ENCODE measurements at regions not wholly inside any gene's neighbourhood (a gene's known extent, or its start where the extent isn't known, plus 50 kb on each side); places are given as distances from the start of the nearest gene placed in this dataset.

DNA sequence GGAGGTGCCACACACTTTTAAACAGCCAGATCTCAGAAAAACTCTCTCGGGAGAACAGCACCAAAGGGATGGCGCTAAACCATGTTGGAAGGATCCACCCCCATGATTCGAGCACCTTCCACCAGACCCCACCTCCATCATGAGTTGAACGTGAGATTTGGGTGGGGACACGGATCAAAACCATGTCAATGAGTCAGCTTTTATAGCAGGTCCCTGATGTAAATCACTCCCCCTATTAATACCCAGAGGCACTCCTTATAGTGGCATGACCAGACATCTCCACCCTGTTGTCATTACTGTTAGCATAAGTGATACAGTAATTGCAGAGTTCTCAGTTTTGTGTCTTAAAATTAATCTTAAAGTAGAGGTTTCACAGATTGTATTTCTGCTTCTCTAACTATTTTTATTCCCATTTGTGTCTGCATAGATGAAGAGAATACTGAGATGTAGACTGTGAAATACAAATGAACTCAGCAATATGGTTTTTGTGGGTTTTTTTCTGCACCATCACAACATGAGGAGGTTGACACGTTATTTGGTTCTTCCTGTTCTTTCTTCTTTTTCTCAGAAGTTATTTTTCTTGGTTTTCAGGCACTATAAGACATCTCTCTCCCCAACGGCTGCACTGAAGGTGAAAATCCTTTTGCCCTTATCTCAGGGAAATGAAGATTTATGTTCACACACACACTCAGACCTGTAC is 218.2 kb downstream of the ARL4C start:
- WGBS: 94% methylated on average over 7 of the region's 7 CpGs
- 0 out of 2 replicates have a peak, but pooled peaks cover 6% of the 10 kb centered on the region for H3K9me3 ChIP-seq (ENCODE audit: insufficient read depth, low read depth, low read length)
- no peak overlapping the region for H3K27ac ChIP-seq (ENCODE audit: low read depth, low read length)

GRCh38 chr2:234275515-234275914 is 221.4 kb downstream of the ARL4C start:
- no peaks in the 10 kb centered on the region for H3K4me1 ChIP-seq (ENCODE audit: insufficient read depth, low read length)
- H3K9ac ChIP-seq (ENCODE audit: low read depth, low read length): no peak overlapping the region
- no peak overlapping the region for H3K27ac ChIP-seq (ENCODE audit: low read depth, low read length)
- H3K36me3 ChIP-seq (ENCODE audit: insufficient read depth, low read length): no peaks in the 10 kb centered on the region
- no peaks in the 10 kb centered on the region for H3K27me3 ChIP-seq (ENCODE audit: insufficient read depth, low read length)
- H3K9me3 ChIP-seq (ENCODE audit: insufficient read depth, low read depth, low read length): 0 out of 2 replicates have a peak, but pooled peaks cover 6% of the 10 kb centered on the region
- WGBS: 76% methylated on average over 2 of the region's 2 CpGs
- H3K4me3 ChIP-seq (ENCODE audit: low read length): no peak overlapping the region

More for the DNA sequence above, 218.2 kb downstream of the ARL4C start:
- Histone ChIP-seq H3K27me3 (ENCODE audit: insufficient read depth, low read length) (no peaks in the 10 kb centered on the region), H3K4me1 (ENCODE audit: insufficient read depth, low read length) (no peaks in the 10 kb centered on the region), H3K36me3 (ENCODE audit: insufficient read depth, low read length) (no peaks in the 10 kb centered on the region), H3K4me3 (ENCODE audit: low read length) (no peak overlapping the region), H3K9ac (ENCODE audit: low read depth, low read length) (no peak overlapping the region)

GRCh38 chr2:234273887-234274584 is 222.8 kb downstream of the ARL4C start:
- Histone ChIP-seq H3K9ac (ENCODE audit: low read depth, low read length) (no peak overlapping the region), H3K4me3 (ENCODE audit: low read length) (no peak overlapping the region), H3K9me3 (ENCODE audit: insufficient read depth, low read depth, low read length) (0 out of 2 replicates have a peak, but pooled peaks cover 3% of the 10 kb centered on the region), H3K36me3 (ENCODE audit: insufficient read depth, low read length) (no peaks in the 10 kb centered on the region), H3K27me3 (ENCODE audit: insufficient read depth, low read length) (no peaks in the 10 kb centered on the region), H3K4me1 (ENCODE audit: insufficient read depth, low read length) (no peaks in the 10 kb centered on the region), H3K27ac (ENCODE audit: low read depth, low read length) (no peak overlapping the region)
- 91% methylated on average over 9 of the region's 9 CpGs for WGBS

- no peak overlapping the region for H3K9ac ChIP-seq (ENCODE audit: low read depth, low read length)
- H3K4me3 ChIP-seq (ENCODE audit: low read length): no peak overlapping the region
- no peaks in the 10 kb centered on the region for H3K4me1 ChIP-seq (ENCODE audit: insufficient read depth, low read length)
- 96% methylated on average over 5 of the region's 5 CpGs for WGBS
- H3K36me3 ChIP-seq (ENCODE audit: insufficient read depth, low read length): no peaks in the 10 kb centered on the region
- no peaks in the 10 kb centered on the region for H3K9me3 ChIP-seq (ENCODE audit: insufficient read depth, low read depth, low read length)
- H3K27me3 ChIP-seq (ENCODE audit: insufficient read depth, low read length): no peaks in the 10 kb centered on the region
- no peak overlapping the region for H3K27ac ChIP-seq (ENCODE audit: low read depth, low read length)
These were observed 221.8 kb downstream of the SPP2 start for GRCh38 chr2:234272069-234272850.

- Histone ChIP-seq H3K9ac (ENCODE audit: low read depth, low read length) (no peak overlapping the region), H3K4me1 (ENCODE audit: insufficient read depth, low read length) (no peaks in the 10 kb centered on the region), H3K36me3 (ENCODE audit: insufficient read depth, low read length) (no peaks in the 10 kb centered on the region), H3K4me3 (ENCODE audit: low read length) (no peak overlapping the region), H3K27ac (ENCODE audit: low read depth, low read length) (no peak overlapping the region), H3K9me3 (ENCODE audit: insufficient read depth, low read depth, low read length) (no peaks in the 10 kb centered on the region), H3K27me3 (ENCODE audit: insufficient read depth, low read length) (no peaks in the 10 kb centered on the region)
- WGBS: 87% methylated on average over 4 of the region's 4 CpGs
These were observed 220.8 kb downstream of the SPP2 start for GRCh38 chr2:234271338-234271737.

GRCh38 chr2:234269769-234270204 is 219.3 kb downstream of the SPP2 start:
- Histone ChIP-seq H3K27me3 (ENCODE audit: insufficient read depth, low read length) (no peaks in the 10 kb centered on the region), H3K9me3 (ENCODE audit: insufficient read depth, low read depth, low read length) (no peaks in the 10 kb centered on the region), H3K9ac (ENCODE audit: low read depth, low read length) (no peak overlapping the region), H3K4me1 (ENCODE audit: insufficient read depth, low read length) (no peaks in the 10 kb centered on the region), H3K27ac (ENCODE audit: low read depth, low read length) (no peak overlapping the region), H3K36me3 (ENCODE audit: insufficient read depth, low read length) (no peaks in the 10 kb centered on the region), H3K4me3 (ENCODE audit: low read length) (no peak overlapping the region)
- WGBS: 86% methylated on average over 2 of the region's 2 CpGs

DNA sequence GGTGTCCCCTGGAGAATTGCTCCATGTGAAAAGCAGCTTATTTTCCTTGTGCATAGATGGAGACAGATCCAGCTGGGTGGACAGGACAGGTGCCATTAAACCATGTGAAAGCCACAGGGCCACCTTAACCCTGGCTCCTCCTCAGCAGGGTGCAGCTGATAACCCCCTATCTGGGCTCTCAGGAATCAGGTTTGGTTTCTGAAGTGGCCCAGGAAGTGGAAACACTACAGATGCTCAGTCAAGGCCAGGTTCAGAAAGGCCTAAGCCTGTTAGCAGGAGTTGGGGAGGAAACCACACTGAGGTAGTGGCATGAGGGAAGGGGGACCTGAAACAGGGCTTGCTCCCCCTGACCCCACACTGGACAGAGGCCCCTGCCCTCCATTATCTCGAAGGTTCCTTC is 217.0 kb downstream of the SPP2 start:
- Histone ChIP-seq H3K4me1 (ENCODE audit: insufficient read depth, low read length) (no peaks in the 10 kb centered on the region), H3K9ac (ENCODE audit: low read depth, low read length) (no peak overlapping the region), H3K27ac (ENCODE audit: low read depth, low read length) (no peak overlapping the region), H3K27me3 (ENCODE audit: insufficient read depth, low read length) (no peaks in the 10 kb centered on the region), H3K4me3 (ENCODE audit: low read length) (no peak overlapping the region), H3K9me3 (ENCODE audit: insufficient read depth, low read depth, low read length) (no peaks in the 10 kb centered on the region), H3K36me3 (ENCODE audit: insufficient read depth, low read length) (no peaks in the 10 kb centered on the region)
- whole genome bisulfite sequencing: 100% methylated on average over 1 of the region's 1 CpG

DNA sequence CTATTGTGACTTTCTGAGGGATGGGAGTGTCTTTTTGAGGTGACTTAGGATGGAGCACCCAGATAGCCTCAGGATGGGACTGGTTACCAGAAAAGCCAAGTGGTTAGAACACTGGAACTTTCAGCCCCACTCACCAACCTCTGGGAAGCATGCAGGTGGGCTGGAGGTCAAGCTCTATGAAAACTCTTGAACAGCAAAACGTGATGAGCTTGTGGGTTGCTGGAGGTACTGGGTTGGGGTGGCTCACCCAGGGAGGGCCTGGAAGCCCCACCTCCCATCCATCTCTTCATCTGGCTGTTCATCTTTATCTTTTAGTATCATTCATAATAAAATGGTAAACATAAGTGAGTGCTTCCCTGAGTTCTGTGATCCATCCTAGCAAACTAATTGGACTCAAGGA is 216.4 kb downstream of the SPP2 start:
- Histone ChIP-seq H3K9me3 (ENCODE audit: insufficient read depth, low read depth, low read length) (no peaks in the 10 kb centered on the region), H3K27me3 (ENCODE audit: insufficient read depth, low read length) (no peaks in the 10 kb centered on the region), H3K9ac (ENCODE audit: low read depth, low read length) (no peak overlapping the region), H3K4me1 (ENCODE audit: insufficient read depth, low read length) (no peaks in the 10 kb centered on the region), H3K36me3 (ENCODE audit: insufficient read depth, low read length) (no peaks in the 10 kb centered on the region), H3K27ac (ENCODE audit: low read depth, low read length) (no peak overlapping the region), H3K4me3 (ENCODE audit: low read length) (no peak overlapping the region)
- WGBS: no CpG with 5 or more reads among the region's 1 CpG

GRCh38 chr2:234265206-234265605 is 214.7 kb downstream of the SPP2 start:
- no peaks in the 10 kb centered on the region for H3K4me1 ChIP-seq (ENCODE audit: insufficient read depth, low read length)
- H3K9ac ChIP-seq (ENCODE audit: low read depth, low read length): no peak overlapping the region
- no peak overlapping the region for H3K4me3 ChIP-seq (ENCODE audit: low read length)
- H3K27ac ChIP-seq (ENCODE audit: low read depth, low read length): no peak overlapping the region
- H3K9me3 ChIP-seq (ENCODE audit: insufficient read depth, low read depth, low read length): no peaks in the 10 kb centered on the region
- WGBS: 77% methylated on average over 2 of the region's 2 CpGs
- no peaks in the 10 kb centered on the region for H3K36me3 ChIP-seq (ENCODE audit: insufficient read depth, low read length)
- no peaks in the 10 kb centered on the region for H3K27me3 ChIP-seq (ENCODE audit: insufficient read depth, low read length)

DNA sequence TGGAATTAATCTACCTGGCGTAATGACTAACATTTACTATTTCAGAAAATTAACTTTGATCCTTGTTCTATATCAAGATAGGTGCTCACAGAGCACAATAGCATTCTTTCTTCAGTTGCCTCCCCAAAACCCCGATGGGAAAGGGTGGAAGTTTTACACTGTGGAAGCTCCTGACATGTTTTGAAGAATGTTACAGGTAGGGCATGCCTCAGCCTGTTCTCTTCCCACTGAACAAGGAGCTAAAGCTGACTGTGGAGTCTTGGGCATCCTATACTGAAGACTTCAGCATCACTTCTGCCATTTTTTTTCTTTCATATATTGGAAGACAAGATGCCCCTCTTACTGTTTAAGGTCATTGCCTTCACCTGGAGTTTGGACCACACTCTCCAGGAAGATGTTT is 211.2 kb downstream of the SPP2 start:
- WGBS: 96% methylated on average over 2 of the region's 2 CpGs
- no peaks in the 10 kb centered on the region for H3K36me3 ChIP-seq (ENCODE audit: insufficient read depth, low read length)
- H3K4me3 ChIP-seq (ENCODE audit: low read length): no peak overlapping the region
- H3K9ac ChIP-seq (ENCODE audit: low read depth, low read length): no peak overlapping the region
- peaks cover 8% of the 10 kb centered on the region; the same call in 1 of the 2 replicates for H3K4me1 ChIP-seq (ENCODE audit: insufficient read depth, low read length)
- no peaks in the 10 kb centered on the region for H3K9me3 ChIP-seq (ENCODE audit: insufficient read depth, low read depth, low read length)
- H3K27me3 ChIP-seq (ENCODE audit: insufficient read depth, low read length): no peaks in the 10 kb centered on the region
- H3K27ac ChIP-seq (ENCODE audit: low read depth, low read length): no peak overlapping the region

GRCh38 chr2:234259440-234259839 is 208.9 kb downstream of the SPP2 start:
- H3K4me1 ChIP-seq (ENCODE audit: insufficient read depth, low read length): peaks cover 8% of the 10 kb centered on the region; the same call in 1 of the 2 replicates
- no peaks in the 10 kb centered on the region for H3K27me3 ChIP-seq (ENCODE audit: insufficient read depth, low read length)
- H3K4me3 ChIP-seq (ENCODE audit: low read length): no peak overlapping the region
- H3K36me3 ChIP-seq (ENCODE audit: insufficient read depth, low read length): no peaks in the 10 kb centered on the region
- H3K9ac ChIP-seq (ENCODE audit: low read depth, low read length): no peak overlapping the region
- 91% methylated on average over 1 of the region's 2 CpGs for WGBS
- H3K9me3 ChIP-seq (ENCODE audit: insufficient read depth, low read depth, low read length): no peaks in the 10 kb centered on the region
- no peak overlapping the region for H3K27ac ChIP-seq (ENCODE audit: low read depth, low read length)
